HG03060 (cell line): ENCODE measurements at regions not wholly inside any gene's neighbourhood (a gene's known extent, or its start where the extent isn't known, plus 50 kb on each side); places are given as distances from the start of the nearest gene placed in this dataset.

Experiments used
- ATAC-seq: cut with Tn5 transposase; IDR thresholded peaks from one replicate; pipeline ENCODE4 v1.9.1; 2021; ENCODE audit warnings: low read depth, moderate number of reproducible peaks; ENCODE audit not compliant: unreplicated experiment

- no peak for ATAC-seq
Observed at GRCh38 chr2:128399690-128400291, 81.1 kb upstream of the HS6ST1 start.

- ATAC-seq, result no peak
Observed at GRCh38 chr2:128401680-128402079, 83.0 kb upstream of the HS6ST1 start.

GRCh38 chr2:128402911-128403670, 84.4 kb upstream of the HS6ST1 start:
- ATAC-seq, result no peak

GRCh38 chr2:128403814-128404708, 85.4 kb upstream of the HS6ST1 start:
- ATAC-seq, result no peak

- no peak for ATAC-seq
Observed at GRCh38 chr2:128404709-128405466, 86.2 kb upstream of the HS6ST1 start.

GRCh38 chr2:128405467-128405900, 86.8 kb upstream of the HS6ST1 start:
- no peak for ATAC-seq

GRCh38 chr2:128405981-128406613, 87.4 kb upstream of the HS6ST1 start:
- no peak for ATAC-seq

- ATAC-seq, result no peak
Observed at GRCh38 chr2:128406736-128407554, 88.3 kb upstream of the HS6ST1 start.

- ATAC-seq, result no peak
Observed at GRCh38 chr2:128408349-128409305, 90.0 kb upstream of the HS6ST1 start.

- no peak for ATAC-seq
Observed at GRCh38 chr2:128409326-128410034, 90.8 kb upstream of the HS6ST1 start.

- no peak for ATAC-seq
Observed at GRCh38 chr2:128410035-128410757, 91.5 kb upstream of the HS6ST1 start.

- no peak for ATAC-seq
Observed at GRCh38 chr2:128410758-128411215, 92.1 kb upstream of the HS6ST1 start.

- ATAC-seq, result no peak
Observed at GRCh38 chr2:128411431-128411830, 92.8 kb upstream of the HS6ST1 start.

GRCh38 chr2:128412181-128412871, 93.7 kb upstream of the HS6ST1 start:
- ATAC-seq, result no peak

- no peak for ATAC-seq
Observed at GRCh38 chr2:128413014-128413717, 94.5 kb upstream of the HS6ST1 start.
